GM19395 (cell line): ENCODE measurements at regions not wholly inside any gene's neighbourhood (a gene's known extent, or its start where the extent isn't known, plus 50 kb on each side); places are given as distances from the start of the nearest gene placed in this dataset.

Experiments
- ATAC-seq: cut with Tn5 transposase; IDR thresholded peaks from one replicate; pipeline ENCODE4 v1.9.1; 2021; ENCODE audit warnings: mild to moderate bottlenecking, moderate library complexity; ENCODE audit not compliant: unreplicated experiment

DNA sequence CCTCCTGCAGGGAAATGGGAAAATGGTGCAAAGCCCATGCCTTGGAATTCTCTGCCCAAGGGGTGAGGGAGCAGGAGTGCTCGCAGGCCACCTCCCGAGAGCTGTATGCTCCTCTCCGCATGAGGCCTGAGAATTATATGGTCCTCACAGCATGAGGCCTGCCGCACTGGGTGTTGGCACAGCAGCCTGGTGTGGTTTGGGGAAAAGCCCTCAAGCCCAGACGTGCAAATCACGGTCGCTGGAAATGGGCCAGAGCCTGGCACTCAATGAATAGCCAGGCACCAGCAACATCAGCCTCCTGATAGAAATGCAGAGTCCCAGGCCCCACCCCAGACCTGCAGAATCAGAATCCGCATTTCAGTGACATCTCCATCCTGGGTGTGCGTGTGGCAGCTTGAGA, 156.4 kb upstream of the FOXF1 start:
- ATAC-seq, result no peak

- no peak for ATAC-seq
These were observed 155.4 kb upstream of the FOXF1 start for GRCh38 chr16:86354641-86355513.

DNA sequence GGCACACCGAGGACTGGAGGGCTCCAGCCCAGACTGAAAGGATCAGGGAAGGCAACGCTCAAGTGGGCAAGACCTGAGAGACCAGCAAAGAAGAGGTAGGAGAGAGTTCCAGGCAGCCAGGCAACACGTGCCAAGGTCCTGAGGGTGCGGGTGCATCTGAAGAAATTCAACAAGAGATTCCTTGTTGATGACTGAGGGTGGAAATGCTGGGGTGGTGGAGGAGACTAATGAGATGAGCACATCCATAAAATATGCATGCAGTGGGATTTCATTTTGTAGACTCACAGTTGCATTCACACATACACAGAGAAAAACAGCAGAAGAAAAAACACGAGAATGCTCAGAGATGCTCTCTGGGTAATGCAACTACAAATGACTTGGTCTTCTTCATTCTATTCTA, 154.8 kb upstream of the FOXF1 start:
- ATAC-seq, result no peak

DNA sequence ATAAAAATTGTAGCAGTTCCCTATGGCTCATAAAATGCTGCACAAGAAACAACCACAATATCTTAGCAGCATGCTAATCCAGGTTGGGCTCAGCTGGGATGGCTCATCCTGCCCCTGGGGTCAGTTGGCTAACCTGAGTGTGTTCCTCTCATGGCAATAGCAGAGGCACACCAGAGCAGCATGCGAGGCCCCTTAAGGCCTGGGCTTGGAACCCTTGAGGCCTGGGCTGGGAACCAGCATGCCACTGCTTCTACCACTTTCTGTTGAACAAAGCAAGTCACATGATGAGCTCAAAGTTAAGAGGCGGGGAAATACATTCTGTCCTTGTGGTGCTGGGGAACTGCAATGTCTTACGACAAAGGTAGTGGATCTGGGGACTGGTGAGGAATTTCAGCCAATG, 154.4 kb upstream of the FOXF1 start:
- ATAC-seq, result no peak

DNA sequence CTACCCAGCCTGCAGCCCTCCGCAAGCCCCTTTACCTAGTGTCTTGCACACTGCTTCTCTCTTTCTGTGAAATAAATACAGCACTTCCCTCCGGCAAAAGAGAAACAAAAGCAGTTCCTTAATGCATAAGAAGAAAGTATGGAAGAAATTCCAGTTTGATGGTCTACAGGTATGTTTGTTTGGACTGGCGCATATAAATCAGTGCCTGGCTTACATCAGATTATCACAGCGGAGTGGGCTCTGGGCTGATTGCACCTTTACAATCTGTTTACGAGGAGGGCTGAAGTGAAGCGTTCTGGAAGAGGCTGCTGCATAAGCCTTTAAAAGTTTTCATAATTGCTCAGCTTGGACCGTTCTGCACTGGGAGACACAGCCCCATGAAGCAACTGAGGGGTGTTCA, 153.5 kb upstream of the FOXF1 start:
- ATAC-seq, result no peak

GRCh38 chr16:86357303-86357702, 153.0 kb upstream of the FOXF1 start:
- no peak for ATAC-seq

DNA sequence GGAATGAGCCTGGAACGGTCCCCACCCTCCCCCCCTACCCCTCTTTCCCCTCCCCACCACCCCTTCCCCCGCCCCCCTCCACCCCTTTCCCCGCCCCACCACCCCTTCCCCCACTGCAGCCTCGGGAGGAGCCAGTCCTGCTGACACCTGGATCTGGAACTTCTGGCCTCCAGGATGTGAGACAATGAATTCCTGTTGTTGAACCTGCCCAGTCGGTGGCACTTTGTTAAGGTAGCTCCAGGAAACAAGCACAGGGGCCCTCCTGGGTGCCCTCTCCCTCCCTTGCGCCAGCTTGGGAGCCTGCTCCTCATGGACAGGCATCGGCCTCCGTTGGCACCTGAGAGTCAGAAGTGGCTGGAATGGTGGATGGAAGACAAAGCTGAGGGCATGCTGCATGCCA, 152.4 kb upstream of the FOXF1 start:
- ATAC-seq, result no peak

DNA sequence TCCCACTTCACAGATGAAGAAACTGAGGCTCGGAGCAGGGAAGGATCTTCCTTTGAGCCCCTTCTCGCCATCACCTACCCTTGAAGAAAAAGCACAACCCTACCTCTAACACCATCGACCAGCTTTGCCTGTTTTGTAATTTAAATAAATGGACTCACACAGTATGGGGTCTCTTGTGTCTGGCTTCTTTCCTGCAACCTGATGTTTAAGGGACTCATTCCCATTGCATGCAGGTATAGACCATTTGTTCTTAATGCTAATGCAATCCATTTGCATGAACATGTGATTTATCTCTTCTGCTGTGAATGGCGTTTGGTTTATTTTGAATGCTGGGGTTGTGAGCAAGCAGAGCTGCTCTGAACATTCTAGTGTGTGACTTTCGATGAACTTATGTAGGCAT, 150.8 kb upstream of the FOXF1 start:
- no peak for ATAC-seq

DNA sequence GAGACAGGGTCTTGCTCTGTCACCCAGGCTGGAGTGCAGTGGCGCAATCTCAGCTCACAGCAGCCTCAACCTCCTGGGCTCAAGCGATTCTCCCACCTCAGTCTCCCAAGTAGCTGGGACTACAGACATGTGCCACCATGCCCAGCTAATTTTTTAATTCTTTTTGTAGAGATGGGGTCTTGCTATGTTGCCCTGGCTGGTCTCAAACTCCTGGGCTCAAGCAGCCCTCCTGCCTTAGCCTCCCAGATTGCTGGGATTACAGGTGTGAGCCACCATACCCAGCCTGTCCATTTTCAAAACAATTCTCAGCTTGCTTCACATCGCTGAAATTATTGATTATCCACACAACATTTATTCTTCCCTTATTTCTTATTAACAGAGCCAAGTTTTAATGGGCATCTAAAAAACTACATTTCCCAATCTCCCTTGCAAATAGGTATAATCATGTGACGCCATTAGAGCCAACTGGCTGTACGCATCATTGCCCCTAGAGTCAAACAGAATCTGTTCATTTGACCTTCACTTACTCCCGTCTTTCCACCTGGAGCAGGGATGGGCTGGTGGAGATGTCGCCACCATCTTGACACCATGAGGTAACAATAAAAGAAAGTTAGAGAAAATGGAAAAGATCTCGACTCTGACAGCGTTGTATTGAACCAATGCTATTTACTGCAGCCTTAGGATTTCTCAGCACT, 148.0 kb upstream of the FOXF1 start:
- ATAC-seq, result no peak

DNA sequence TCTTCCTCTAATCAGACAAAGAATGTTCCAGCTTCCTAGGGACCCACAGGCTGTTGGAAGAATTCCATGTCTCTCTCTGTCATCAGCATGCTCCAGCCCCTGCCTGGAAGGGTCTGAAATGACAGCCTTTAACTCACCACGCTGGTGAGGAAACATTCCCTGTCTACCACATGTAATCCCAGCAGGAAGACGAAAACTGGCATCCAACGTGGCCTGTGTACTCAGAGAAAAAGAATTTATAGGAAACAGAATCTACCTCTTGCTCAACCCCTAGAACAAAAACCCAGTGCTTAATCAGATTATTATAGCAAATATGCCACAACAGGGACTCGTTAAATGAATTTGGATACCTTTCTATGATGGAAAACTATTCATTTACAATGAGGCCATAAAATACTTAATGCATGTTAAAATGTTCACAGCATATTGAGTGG, 147.3 kb upstream of the FOXF1 start:
- no peak for ATAC-seq

DNA sequence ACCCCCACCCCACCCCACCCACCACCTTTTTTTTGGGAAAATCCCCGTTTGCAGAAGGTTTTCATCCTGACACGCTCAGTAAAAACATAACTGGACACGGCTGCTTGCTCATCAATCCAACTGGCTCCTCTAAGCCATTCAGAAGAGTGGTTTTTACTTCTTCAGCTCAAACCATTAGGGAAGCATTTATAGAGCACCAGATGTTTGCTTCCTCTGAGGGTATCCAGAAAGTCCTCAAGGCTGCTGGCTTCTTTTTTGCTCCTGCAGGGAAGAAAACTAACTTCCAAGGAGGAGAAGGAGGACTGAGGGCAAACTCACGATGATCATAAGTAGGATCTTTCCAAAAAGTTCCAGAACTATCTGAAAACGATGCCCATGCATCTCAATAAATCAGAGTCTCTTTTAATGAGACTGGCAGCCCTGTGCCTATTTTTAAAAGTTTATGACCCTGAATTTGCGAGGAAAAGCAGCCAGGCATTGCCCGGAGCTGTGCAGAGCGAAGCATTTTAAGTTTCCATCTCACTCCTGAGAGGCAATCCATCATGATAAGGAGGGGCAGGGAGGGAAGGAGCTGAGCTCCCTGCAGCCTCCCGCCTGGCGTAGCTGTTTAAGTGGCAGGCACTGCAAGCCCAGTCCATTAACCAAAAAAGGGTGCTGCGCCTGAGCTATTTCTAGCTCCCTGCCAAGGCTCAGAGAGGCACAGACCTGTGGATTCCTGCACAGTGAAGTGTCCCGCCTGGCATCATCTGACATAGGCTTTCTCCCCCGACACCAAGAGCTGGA, 146.3 kb upstream of the FOXF1 start:
- no peak for ATAC-seq

- no peak for ATAC-seq
These were observed 145.5 kb upstream of the FOXF1 start for GRCh38 chr16:86364653-86365380.

DNA sequence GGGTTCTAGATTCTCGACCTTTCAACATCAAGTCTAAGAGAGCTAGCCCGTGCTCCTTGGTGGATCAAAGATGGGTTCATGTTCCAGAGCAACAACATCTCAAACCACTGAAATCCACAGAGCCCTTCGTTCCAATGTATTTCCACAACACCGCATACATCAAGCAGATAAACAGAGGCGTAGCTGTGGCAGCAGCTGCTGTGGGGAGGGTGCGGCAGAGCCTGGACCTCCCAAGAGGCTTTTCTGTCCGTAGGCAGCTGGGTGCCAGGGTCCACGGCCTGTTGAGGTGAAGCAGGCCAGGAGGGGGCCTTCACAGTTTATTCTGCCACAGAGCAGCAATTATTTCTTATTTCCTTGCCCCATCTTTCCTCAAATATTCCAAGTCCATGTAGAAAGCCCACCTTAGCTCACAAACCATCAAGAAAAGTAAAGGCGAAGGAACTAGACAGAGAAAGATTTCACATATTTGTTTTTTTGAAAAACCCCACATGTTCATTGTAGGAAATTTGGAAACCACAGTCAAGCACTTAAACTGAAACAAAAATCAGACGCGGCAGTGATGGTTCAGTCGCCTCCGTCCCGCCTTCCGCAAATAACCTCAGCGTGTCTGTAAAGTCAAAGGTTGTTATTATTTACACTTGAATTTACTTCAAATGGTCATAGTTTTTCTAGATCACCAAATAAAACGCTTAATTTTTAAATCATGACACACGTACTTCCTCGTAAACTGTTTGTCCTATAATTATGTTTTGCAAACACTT, 144.6 kb upstream of the FOXF1 start:
- ATAC-seq, result no peak

- ATAC-seq, result no peak
These were observed 143.8 kb upstream of the FOXF1 start for GRCh38 chr16:86366481-86366880.

DNA sequence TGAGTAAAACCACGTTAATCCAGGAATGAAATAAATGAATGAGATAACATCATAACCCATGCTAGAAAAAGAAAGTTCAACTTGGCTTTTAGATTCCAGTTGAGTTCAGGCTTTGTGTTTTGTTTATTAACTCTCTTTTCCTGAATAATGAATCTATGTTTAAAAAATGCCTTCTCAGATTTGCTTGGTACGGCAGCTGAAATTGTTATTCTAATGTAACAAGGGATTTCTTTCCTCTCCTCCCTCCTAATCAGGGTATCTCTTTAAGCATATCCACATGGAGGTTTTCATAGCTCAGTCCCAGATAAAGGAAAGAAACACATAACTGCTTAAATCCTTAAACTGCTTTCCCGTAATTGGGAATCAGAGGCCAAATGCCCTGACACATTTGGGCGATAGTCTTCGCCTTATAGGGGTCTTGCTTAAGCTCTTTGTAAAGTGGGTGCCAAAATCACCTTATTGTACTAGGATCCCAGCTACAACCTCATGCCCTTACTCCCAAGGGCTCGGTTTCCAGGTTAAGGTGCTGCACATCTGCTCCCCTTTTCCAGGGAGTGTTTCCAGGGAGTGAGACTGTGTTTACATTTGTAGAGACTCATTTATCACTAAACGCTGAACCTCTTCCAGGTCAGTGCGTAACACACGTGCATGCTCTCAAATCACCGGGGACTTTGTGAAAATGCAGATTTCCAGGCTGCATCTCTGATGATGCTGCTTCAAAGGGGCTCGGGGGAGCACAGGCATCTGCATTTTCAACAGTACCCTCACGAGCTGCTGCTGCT, 142.8 kb upstream of the FOXF1 start:
- no peak for ATAC-seq

DNA sequence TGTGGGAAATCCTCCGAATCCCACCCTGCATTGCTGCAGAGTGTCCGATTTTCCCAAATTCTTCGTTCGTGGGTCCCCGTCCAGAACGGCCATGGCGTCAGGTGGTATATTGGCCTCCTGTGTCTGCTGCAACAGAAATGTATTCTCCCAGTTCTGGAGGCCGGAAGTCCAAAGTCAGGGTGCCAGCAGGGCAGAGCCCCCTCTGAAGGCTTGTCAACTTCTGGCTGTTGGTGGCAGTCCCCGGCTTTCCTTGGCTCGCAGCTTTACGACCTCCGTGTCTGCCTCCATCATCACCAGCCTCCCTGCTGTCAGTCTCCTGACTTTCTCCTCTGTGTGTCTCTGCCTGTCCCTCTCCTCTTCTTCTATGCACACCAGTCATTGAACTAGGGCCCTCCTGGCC, 142.1 kb upstream of the FOXF1 start:
- no peak for ATAC-seq

DNA sequence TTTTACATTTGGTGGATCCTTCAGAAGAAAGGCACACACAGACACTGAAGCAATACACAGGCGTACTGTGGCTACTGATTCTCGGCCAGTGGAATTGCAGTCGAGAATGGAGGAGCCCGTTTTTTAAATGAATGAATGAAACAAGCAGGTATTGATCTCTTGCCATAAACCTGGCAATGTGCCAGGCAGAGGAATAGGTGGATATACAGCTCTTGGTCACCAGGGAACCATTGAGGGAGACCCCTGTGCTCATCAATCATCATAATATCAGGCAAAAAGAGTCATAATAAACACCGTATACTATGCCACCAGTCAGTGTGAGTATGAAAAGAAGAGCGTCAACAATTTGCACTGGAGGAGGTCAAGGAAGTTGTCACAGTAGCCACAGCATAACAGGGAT, 140.3 kb upstream of the FOXF1 start:
- ATAC-seq, result no peak

DNA sequence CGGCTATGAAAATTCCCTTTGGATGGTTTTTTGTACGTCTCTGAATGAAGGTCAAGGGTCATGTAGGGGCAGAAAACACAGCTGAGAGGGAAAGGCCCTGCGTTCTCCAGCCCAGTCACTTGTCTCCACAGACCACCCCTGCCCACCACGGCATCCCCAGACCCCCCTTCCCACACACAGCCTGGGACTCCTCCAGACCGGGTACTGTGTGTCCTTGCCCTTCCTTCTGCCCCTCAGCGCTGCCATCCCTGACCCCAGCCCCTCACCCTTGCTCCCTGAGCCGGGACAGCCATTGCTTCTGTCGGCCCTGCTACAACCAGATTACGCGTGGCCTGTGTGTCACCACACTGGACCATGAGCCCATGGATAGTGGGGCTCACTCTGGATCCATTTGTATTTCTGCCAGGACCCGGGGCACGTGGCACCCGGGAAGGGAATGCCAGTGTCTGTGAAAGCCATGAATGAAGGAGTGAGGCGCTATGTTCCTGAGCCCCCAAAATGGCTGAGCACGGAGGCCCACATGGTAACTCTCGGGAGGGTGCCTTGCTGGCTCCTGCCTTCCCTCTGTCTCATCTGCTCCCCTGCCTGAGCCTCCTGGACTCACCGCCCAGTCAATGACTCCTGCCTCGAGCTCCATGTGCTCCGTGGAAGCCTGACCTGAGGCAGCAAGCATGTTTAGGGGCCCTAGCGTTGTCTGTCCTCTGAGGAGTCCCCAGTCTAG, 139.1 kb upstream of the FOXF1 start:
- no peak for ATAC-seq

GRCh38 chr16:86372193-86372592, 138.1 kb upstream of the FOXF1 start:
- no peak for ATAC-seq
